CD4-positive, alpha-beta memory T cell (primary cell): ENCODE measurements at regions not wholly inside any gene's neighbourhood (a gene's known extent, or its start where the extent isn't known, plus 50 kb on each side); places are given as distances from the start of the nearest gene placed in this dataset.

ENCODE experiments used
- CTCF ChIA-PET: fragments of 350-600 bp; sonication (Branson Sonifier 250); formaldehyde crosslinking; loops from one replicate; lab custom pipeline; 2021; ENCODE audit warnings: inconsistent platforms; ENCODE audit not compliant: partially characterized antibody; lab: Charles Lee
- POLR2A ChIA-PET: fragments of 350-600 bp; sonication (Branson Sonifier 250); formaldehyde crosslinking; loops from one replicate; lab custom pipeline; 2021; ENCODE audit not compliant: partially characterized antibody; lab: Charles Lee
- DNase-seq, 5 donors: peaks; one replicate each; pipeline versions ENCODE4 v3.0.0 to v3.0.0-alpha.2; 2020 to 2022; ENCODE audit warnings: mixed read lengths in 1 of 5
- H3K27ac ChIP-seq: one replicate; pipeline ENCODE4 v1.7.0; 2013; ENCODE audit warnings: low read depth, low read length
- H3K27me3 ChIP-seq: 2 replicates; pipeline ENCODE4 v1.7.0; 2013; ENCODE audit warnings: mild to moderate bottlenecking, low read length, moderate library complexity; ENCODE audit not compliant: insufficient read depth
- H3K36me3 ChIP-seq: 2 replicates; pipeline ENCODE4 v1.7.0; 2013; ENCODE audit warnings: mild to moderate bottlenecking, low read length, moderate library complexity; ENCODE audit not compliant: insufficient read depth
- H3K4me1 ChIP-seq: 2 replicates; pipeline ENCODE4 v1.7.0; 2013; ENCODE audit warnings: mild to moderate bottlenecking, low read length, moderate library complexity; ENCODE audit not compliant: insufficient read depth
- H3K4me3 ChIP-seq, 2 donors: one replicate each; pipeline ENCODE4 v1.7.0; 2013; ENCODE audit warnings: low read length in 2 of 2, mild to moderate bottlenecking in 1 of 2
- H3K9me3 ChIP-seq, 2 donors: one replicate each; pipeline ENCODE4 v1.7.0; 2013; ENCODE audit warnings: low read length in 2 of 2, control low read depth in 1 of 2; ENCODE audit not compliant: control insufficient read depth in 1 of 2
- H3K27ac Mint-ChIP-seq, 7 donors: one replicate each; pipeline ENCODE4 v1.8.0; 2020 to 2021; ENCODE audit warnings: mixed read lengths in 7 of 7, mild to moderate bottlenecking in 6 of 7, inconsistent platforms in 3 of 7, moderate library complexity in 3 of 7
- H3K27me3 Mint-ChIP-seq, 2 donors: one replicate each; pipeline ENCODE4 v1.8.0; 2020 to 2021; ENCODE audit warnings: mixed read lengths in 2 of 2
- H3K36me3 Mint-ChIP-seq, 2 donors: one replicate each; pipeline ENCODE4 v1.8.0; 2020 to 2021; ENCODE audit warnings: mixed read lengths in 2 of 2, inconsistent platforms in 1 of 2, mild to moderate bottlenecking in 1 of 2
- H3K4me1 Mint-ChIP-seq, 4 donors: one replicate each; pipeline ENCODE4 v1.8.0; 2020 to 2021; ENCODE audit warnings: mixed read lengths in 4 of 4, mild to moderate bottlenecking in 1 of 4
- H3K4me3 Mint-ChIP-seq, 8 donors: one replicate each; pipeline ENCODE4 v1.8.0; 2020 to 2021; ENCODE audit warnings: mixed read lengths in 8 of 8, mild to moderate bottlenecking in 7 of 8, moderate library complexity in 6 of 8, inconsistent platforms in 3 of 8
- H3K9me3 Mint-ChIP-seq, 8 donors: one replicate each; pipeline ENCODE4 v1.8.0; 2020 to 2021; ENCODE audit warnings: mixed read lengths in 8 of 8, mild to moderate bottlenecking in 5 of 8, inconsistent platforms in 3 of 8, moderate library complexity in 1 of 8
- intact Hi-C: fragments of 100-400 bp; cut with micrococcal nuclease; formaldehyde crosslinking; loops from one replicate; pipeline ENCODE4 v1.15.1; 2023

DNA sequence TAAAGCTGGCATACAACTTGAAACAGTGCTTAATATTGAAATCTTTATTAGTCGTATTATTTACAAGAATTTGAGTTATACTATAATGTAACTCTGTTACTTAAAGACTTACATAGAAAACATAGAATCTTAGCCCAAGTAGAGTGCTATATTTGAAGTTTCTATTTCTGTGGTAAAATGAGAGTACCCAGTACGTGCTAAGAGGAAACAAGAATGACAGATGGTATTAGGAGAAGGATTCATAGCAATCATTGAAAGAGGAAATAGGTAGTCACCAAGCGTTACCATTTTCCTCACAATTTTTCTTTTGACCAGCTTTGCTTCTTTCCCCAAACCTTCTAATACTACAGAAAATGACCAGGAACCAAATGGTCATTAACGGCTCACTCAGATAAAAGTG, 412.1 kb upstream of the GRIA3 start:
- Mint-ChIP-seq H3K9me3 (peaks cover 0 to 8% (median under 1%) of the 10 kb centered on the region in 8 donors), H3K27ac (no peak overlapping the region), H3K4me3 (no peak overlapping the region), H3K4me1 (no peaks in the 10 kb centered on the region), H3K36me3 (no peaks in the 10 kb centered on the region), H3K27me3 (no peaks in the 10 kb centered on the region)
- ChIA-PET CTCF (no interaction called here), POLR2A (no interaction called here)
- Histone ChIP-seq H3K27me3 (no peaks in the 10 kb centered on the region), H3K9me3 (no peaks in the 10 kb centered on the region), H3K4me1 (no peaks in the 10 kb centered on the region), H3K4me3 (no peak overlapping the region), H3K36me3 (no peaks in the 10 kb centered on the region), H3K27ac (no peak overlapping the region)
- intact Hi-C loops: no loop called here
- no peak for DNase-seq

DNA sequence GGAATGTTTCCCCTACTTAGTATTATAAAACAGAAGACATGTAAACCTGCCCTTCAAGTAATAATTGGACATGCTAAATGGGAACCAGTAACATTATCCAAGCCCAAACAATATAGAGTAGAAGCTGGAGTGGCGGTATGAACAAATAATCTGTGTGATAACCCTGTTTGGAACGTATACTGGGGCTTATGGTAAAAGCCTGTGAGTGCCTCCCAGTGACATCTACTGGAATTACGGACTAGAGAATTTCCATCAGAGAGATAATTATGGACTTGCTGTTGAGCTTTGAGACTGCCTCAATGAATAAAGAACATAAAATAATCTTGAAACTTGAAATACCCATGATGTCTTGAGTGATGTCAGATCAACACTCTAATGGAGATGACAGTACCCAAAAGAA, 406.3 kb upstream of the GRIA3 start:
- intact Hi-C loops: no loop called here
- no peak overlapping the region for H3K27ac Mint-ChIP-seq
- no peak overlapping the region for H3K27ac ChIP-seq
- no peaks in the 10 kb centered on the region for H3K9me3 ChIP-seq
- H3K9me3 Mint-ChIP-seq: peaks cover 0 to 7% (median 4%) of the 10 kb centered on the region in 8 donors
- H3K4me3 ChIP-seq: no peak overlapping the region
- no peaks in the 10 kb centered on the region for H3K27me3 Mint-ChIP-seq
- no peaks in the 10 kb centered on the region for H3K36me3 Mint-ChIP-seq
- H3K4me1 ChIP-seq: no peaks in the 10 kb centered on the region
- ChIA-PET CTCF (no interaction called here), POLR2A (no interaction called here)
- no peaks in the 10 kb centered on the region for H3K36me3 ChIP-seq
- no peak for DNase-seq
- H3K27me3 ChIP-seq: no peaks in the 10 kb centered on the region
- no peak overlapping the region for H3K4me3 Mint-ChIP-seq
- no peaks in the 10 kb centered on the region for H3K4me1 Mint-ChIP-seq

DNA sequence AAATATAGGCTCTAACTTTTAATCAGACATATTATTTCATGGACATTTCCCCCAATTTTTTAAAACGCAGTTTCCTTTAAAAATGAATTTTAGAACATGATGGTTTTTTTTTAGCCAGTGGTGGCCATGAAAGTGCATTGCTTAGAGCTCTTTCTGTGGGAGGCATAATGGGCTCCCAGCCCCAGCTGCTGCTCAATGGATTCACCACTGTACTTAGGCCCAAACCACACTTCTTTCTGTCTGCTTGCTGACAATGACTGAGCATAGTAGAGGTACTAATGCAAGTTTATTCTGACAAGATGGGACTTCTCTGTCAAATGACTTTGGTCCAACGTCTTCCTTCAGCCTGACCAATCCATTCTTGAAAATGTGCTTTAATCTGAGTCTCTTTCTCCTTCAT, 400.2 kb upstream of the GRIA3 start:
- Histone ChIP-seq H3K9me3 (no peaks in the 10 kb centered on the region), H3K4me3 (no peak overlapping the region), H3K27ac (no peak overlapping the region), H3K27me3 (no peaks in the 10 kb centered on the region), H3K4me1 (no peaks in the 10 kb centered on the region), H3K36me3 (no peaks in the 10 kb centered on the region)
- Mint-ChIP-seq H3K36me3 (no peaks in the 10 kb centered on the region), H3K4me1 (no peaks in the 10 kb centered on the region), H3K27ac (no peak overlapping the region), H3K9me3 (peaks cover 0 to 5% (median 3%) of the 10 kb centered on the region in 8 donors), H3K27me3 (no peaks in the 10 kb centered on the region), H3K4me3 (no peak overlapping the region)
- intact Hi-C loops: no loop called here
- no peak for DNase-seq
- CTCF ChIA-PET: no interaction called here
- POLR2A ChIA-PET: no interaction called here

DNA sequence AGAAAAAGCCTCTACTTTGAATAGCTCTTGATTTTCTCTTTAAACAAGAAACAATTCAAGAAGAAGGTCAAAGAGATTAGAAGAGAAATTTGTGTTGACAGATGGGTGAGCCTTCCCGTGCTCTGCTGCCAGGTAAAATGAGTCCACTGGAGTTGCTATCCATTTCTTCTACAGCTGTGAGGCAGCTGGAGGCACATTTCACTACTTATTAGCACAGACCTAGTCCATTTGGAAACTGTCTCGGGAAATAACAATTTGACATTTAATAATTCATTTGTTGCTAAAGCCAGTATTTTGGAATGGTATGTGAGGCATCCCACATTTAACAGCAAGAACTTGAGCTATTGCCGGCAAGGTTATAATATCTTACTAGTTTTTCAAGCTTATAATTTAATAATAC, 396.8 kb upstream of the GRIA3 start:
- DNase-seq: no peak
- POLR2A ChIA-PET: no interaction called here
- Mint-ChIP-seq H3K27ac (no peak overlapping the region), H3K9me3 (peaks cover 0 to 5% (median under 1%) of the 10 kb centered on the region in 8 donors), H3K4me3 (no peak overlapping the region), H3K4me1 (no peaks in the 10 kb centered on the region), H3K36me3 (no peaks in the 10 kb centered on the region), H3K27me3 (no peaks in the 10 kb centered on the region)
- intact Hi-C loops: no loop called here
- H3K9me3 ChIP-seq: no peaks in the 10 kb centered on the region
- no peak overlapping the region for H3K4me3 ChIP-seq
- no peak overlapping the region for H3K27ac ChIP-seq
- no peaks in the 10 kb centered on the region for H3K27me3 ChIP-seq
- CTCF ChIA-PET: no interaction called here
- no peaks in the 10 kb centered on the region for H3K36me3 ChIP-seq
- H3K4me1 ChIP-seq: no peaks in the 10 kb centered on the region

DNA sequence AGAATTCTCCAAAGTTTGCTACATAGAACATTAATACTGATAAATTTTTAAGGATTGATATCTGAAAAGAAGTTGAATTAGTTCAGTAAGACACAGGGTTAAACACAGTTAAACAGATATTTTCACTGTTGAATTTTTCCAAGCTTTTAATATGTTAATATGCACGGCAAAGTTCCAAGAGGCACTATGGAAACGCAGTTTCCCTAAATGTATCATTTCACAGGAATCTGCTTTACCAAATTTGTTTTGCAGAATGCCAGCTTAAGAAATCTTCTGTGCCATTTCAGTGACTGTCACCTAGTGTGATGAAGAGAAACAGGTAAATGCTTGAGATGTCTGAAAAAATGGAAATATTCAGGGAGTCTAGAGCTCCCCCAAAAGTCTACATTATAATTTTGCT, 395.9 kb upstream of the GRIA3 start:
- Mint-ChIP-seq H3K36me3 (no peaks in the 10 kb centered on the region), H3K27me3 (no peaks in the 10 kb centered on the region), H3K4me3 (no peak overlapping the region), H3K9me3 (peaks cover 0 to 5% (median under 1%) of the 10 kb centered on the region in 8 donors), H3K4me1 (no peaks in the 10 kb centered on the region), H3K27ac (no peak overlapping the region)
- intact Hi-C loops: no loop called here
- Histone ChIP-seq H3K27me3 (no peaks in the 10 kb centered on the region), H3K4me1 (no peaks in the 10 kb centered on the region), H3K4me3 (no peak overlapping the region), H3K9me3 (no peaks in the 10 kb centered on the region), H3K27ac (no peak overlapping the region), H3K36me3 (no peaks in the 10 kb centered on the region)
- DNase-seq: no peak
- ChIA-PET POLR2A (no interaction called here), CTCF (no interaction called here)

DNA sequence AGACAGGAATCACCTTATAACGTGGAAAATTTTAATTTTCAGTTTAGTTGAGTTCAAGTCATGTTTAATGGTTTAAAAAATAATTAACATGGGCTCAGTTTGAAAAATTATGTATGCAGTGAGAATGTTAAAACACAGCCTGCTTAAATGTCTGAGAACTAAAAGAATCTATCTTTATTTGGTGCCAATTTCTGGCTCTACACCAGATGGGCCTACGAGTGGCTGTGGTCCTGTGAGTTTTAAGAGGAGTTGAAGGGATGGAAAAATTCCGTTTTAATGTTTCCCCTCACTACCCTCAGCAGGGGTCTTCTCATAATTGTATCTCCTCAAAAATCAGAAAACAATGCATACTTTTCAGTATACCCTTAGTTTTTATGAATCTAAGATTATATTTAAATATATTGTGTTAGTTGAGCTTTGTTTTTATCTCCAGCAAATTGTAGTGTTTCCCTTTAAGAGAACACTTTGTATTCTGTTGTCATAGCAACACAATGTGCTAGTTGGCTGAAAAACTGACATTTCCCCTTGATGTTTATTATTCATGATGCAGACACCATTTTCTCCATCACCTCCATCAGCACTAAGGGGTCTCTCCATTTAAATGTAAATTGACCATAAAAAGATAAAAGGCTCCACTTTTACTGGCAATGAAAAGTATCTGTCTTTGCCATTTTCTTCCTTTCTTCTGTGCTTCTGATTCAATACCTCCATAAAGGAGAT, 393.5 kb upstream of the GRIA3 start:
- ChIA-PET POLR2A (no interaction called here), CTCF (no interaction called here)
- Histone ChIP-seq H3K9me3 (no peaks in the 10 kb centered on the region), H3K4me3 (no peak overlapping the region), H3K4me1 (no peaks in the 10 kb centered on the region), H3K36me3 (no peaks in the 10 kb centered on the region), H3K27me3 (no peaks in the 10 kb centered on the region), H3K27ac (no peak overlapping the region)
- Mint-ChIP-seq H3K4me1 (no peaks in the 10 kb centered on the region), H3K36me3 (no peaks in the 10 kb centered on the region), H3K27me3 (no peaks in the 10 kb centered on the region), H3K9me3 (peaks cover 0 to 8% (median 1%) of the 10 kb centered on the region in 8 donors), H3K27ac (no peak overlapping the region), H3K4me3 (no peak overlapping the region)
- intact Hi-C loops: no loop called here
- DNase-seq: no peak

DNA sequence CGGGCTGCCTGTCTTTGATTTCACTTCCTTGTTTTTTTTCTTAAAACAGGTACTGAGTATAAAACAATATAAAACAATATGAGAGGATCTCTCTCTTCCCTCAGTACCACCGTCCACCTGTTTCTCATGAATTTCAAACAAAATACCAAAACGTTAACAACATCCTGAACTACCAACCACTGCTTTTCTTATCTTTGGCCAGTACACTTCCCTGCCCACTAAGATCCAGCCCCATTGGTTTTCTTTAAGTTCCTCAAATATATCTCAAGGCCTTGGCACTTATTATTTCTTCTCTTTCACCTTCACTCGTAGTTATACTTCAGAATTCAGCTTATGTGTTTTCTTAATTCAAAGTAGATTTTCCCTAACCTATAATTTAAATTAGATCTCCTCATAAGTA, 370.2 kb upstream of the GRIA3 start:
- intact Hi-C loops: no loop called here
- DNase-seq: no peak

More for the DNA sequence above, 370.2 kb upstream of the GRIA3 start:
- Mint-ChIP-seq H3K9me3 (peaks cover 0 to 4% (median 0%) of the 10 kb centered on the region in 8 donors), H3K27ac (no peak overlapping the region), H3K36me3 (no peaks in the 10 kb centered on the region), H3K4me1 (no peaks in the 10 kb centered on the region), H3K27me3 (no peaks in the 10 kb centered on the region), H3K4me3 (no peak overlapping the region)
- ChIA-PET POLR2A (no interaction called here), CTCF (no interaction called here)
- H3K36me3 ChIP-seq: no peaks in the 10 kb centered on the region
- H3K4me3 ChIP-seq: no peak overlapping the region
- H3K27me3 ChIP-seq: no peaks in the 10 kb centered on the region
- no peaks in the 10 kb centered on the region for H3K9me3 ChIP-seq
- H3K27ac ChIP-seq: no peak overlapping the region
- H3K4me1 ChIP-seq: no peaks in the 10 kb centered on the region
